GM12878 (cell line): ENCODE measurements at regions not wholly inside any gene's neighbourhood (a gene's known extent, or its start where the extent isn't known, plus 50 kb on each side); places are given as distances from the start of the nearest gene placed in this dataset.

ENCODE experiments used
- ATAC-seq: fragments of 200-7000 bp; cut with Tn5 transposase; 3 replicates; pipeline ENCODE4 v1.9.1; 2020; ENCODE audit warnings: mild to moderate bottlenecking, moderate library complexity
- BruUV-seq: library from RNA; stranded (reverse); fragments of 400-500 nt; replicated peaks from 2 replicates; lab custom pipeline; 2021; lab: Mats Ljungman, UMichigan
- CTCF ChIA-PET: fragments of 300-600 bp; sonication (Branson Sonifier 250); formaldehyde crosslinking; extraction: SDS; loops from one replicate; lab custom pipeline; 2021; ENCODE audit warnings: inconsistent platforms; lab: Yijun Ruan, JAX
- POLR2A ChIA-PET: fragments of 350-600 bp; formaldehyde crosslinking; extraction: SDS; loops from one replicate; lab custom pipeline; 2021; ENCODE audit warnings: inconsistent platforms; lab: Charles Lee
- RAD21 ChIA-PET: fragments of 300-600 bp; sonication (Branson Sonifier 250); formaldehyde crosslinking; loops from one replicate; lab custom pipeline; 2023; ENCODE audit warnings: antibody characterized with exemption; ENCODE audit not compliant: unreplicated experiment; lab: Charles Lee
- SMC1A ChIA-PET: fragments of 300-600 bp; sonication (Branson Sonifier 250); formaldehyde crosslinking; loops from one replicate; lab custom pipeline; 2023; ENCODE audit not compliant: unreplicated experiment, uncharacterized antibody; lab: Charles Lee
- DNase-seq: peaks from one replicate; pipeline ENCODE4 v3.0.0-alpha.2; 2011; ENCODE audit warnings: low read depth, low spot score
- FAIRE-seq: peaks from 3 replicates; lab custom pipeline; 2011; peaks lifted over from hg19 to GRCh38; lab: Jason Lieb, UNC
- H2AFZ ChIP-seq: 2 replicates; pipeline ENCODE4 v1.6.0; 2011; ENCODE audit warnings: low read depth, low read length, control low read depth; ENCODE audit not compliant: control insufficient read depth
- H3K27ac ChIP-seq: 2 replicates; pipeline ENCODE4 v1.5.1; 2011; ENCODE audit warnings: control low read depth; ENCODE audit not compliant: control insufficient read depth, insufficient read depth
- H3K27me3 ChIP-seq, 2 experiments: replicated peaks in 1 of 2; 2 replicates each; pipeline versions ENCODE4 v1.6.0 to v1.6.1; 2011; ENCODE audit warnings: low read length in 1 of 2; ENCODE audit not compliant: control insufficient read depth in 2 of 2, insufficient read depth in 2 of 2
- H3K36me3 ChIP-seq, 2 experiments: 2 replicates each; pipeline ENCODE4 v1.5.1; 2011; ENCODE audit warnings: low read length in 1 of 2; ENCODE audit not compliant: control insufficient read depth in 2 of 2, insufficient read depth in 2 of 2
- H3K4me1 ChIP-seq: 2 replicates; pipeline ENCODE4 v1.6.1; 2011; ENCODE audit warnings: mild to moderate bottlenecking, low read length, moderate library complexity, mixed read lengths; ENCODE audit not compliant: control insufficient read depth, insufficient read depth
- H3K4me2 ChIP-seq: 2 replicates; pipeline ENCODE4 v1.6.0; 2011; ENCODE audit warnings: control low read depth; ENCODE audit not compliant: control insufficient read depth, insufficient read depth
- H3K4me3 ChIP-seq: fragments of 200-600 bp; sonication (generic); 2 replicates; pipeline ENCODE4 v1.5.1; 2016
- H3K79me2 ChIP-seq: 2 replicates; pipeline ENCODE4 v1.6.0; 2011; ENCODE audit warnings: low read length; ENCODE audit not compliant: control insufficient read depth, insufficient read depth
- H3K9ac ChIP-seq: 2 replicates; pipeline ENCODE4 v1.8.0; 2011; ENCODE audit warnings: low read length, control low read depth, mixed read lengths; ENCODE audit not compliant: control insufficient read depth, insufficient read depth
- H3K9me3 ChIP-seq: replicated peaks from 3 replicates; pipeline ENCODE4 v1.5.1; 2011; ENCODE audit warnings: mild to moderate bottlenecking, low read length; ENCODE audit not compliant: control insufficient read depth, insufficient read depth
- H4K20me1 ChIP-seq: 2 replicates; pipeline ENCODE4 v1.6.0; 2011; ENCODE audit not compliant: control insufficient read depth, insufficient read depth
- BHLHE40 ChIP-seq, 2 experiments: fragments of 450-650 bp in 1 of 2; IDR thresholded peaks; 2 replicates each; pipeline ENCODE4 v1.6.1; 2011 to 2017; ENCODE audit warnings: low read depth in 2 of 2, borderline replicate concordance in 1 of 2, improper control_type of control experiment in 1 of 2, low read length in 1 of 2, mild to moderate bottlenecking in 1 of 2
- ETV6 ChIP-seq, 2 experiments: fragments of 450-650 bp in 1 of 2; IDR thresholded peaks in 1 of 2; conservative IDR thresholded peaks in 1 of 2; 2 replicates each; pipeline ENCODE4 v1.6.1; 2014; ENCODE audit warnings: antibody characterized with exemption in 1 of 2, borderline replicate concordance in 1 of 2, low read depth in 1 of 2, mild to moderate bottlenecking in 1 of 2, moderate library complexity in 1 of 2
- MEF2B ChIP-seq: fragments of 450-650 bp; IDR thresholded peaks from 2 replicates; pipeline ENCODE4 v1.6.1; 2018; ENCODE audit warnings: mild to moderate bottlenecking, moderate library complexity; ENCODE audit not compliant: partially characterized antibody, poor library complexity, severe bottlenecking
- TBL1XR1 ChIP-seq: IDR thresholded peaks from 2 replicates; pipeline ENCODE4 v1.6.1; 2012; ENCODE audit warnings: low read depth, low read length, improper control_type of control experiment
- ZNF622 ChIP-seq: fragments of 450-650 bp; IDR thresholded peaks from 2 replicates; pipeline ENCODE4 v1.6.1; 2017; ENCODE audit warnings: mild to moderate bottlenecking, inconsistent platforms
- WGBS: methylation state at CpG from one replicate; pipeline ENCODE4 v1.1.6; 2016; ENCODE audit warnings: low lambda C conversion rate; ENCODE audit not compliant: insufficient replicate concordance, insufficient coverage; ENCODE audit errors: missing lambda C conversion rate; 5-methylcytosine and 5-hydroxymethylcytosine counted together
- in situ Hi-C: fragments of 300-500 bp; cut with MboI; formaldehyde crosslinking; loops from 9 replicates; pipeline ENCODE4 v1.14.3; 2018; ENCODE audit warnings: mixed read lengths
- intact Hi-C: fragments of 100-400 bp; cut with micrococcal nuclease; formaldehyde crosslinking; loops from one replicate; pipeline ENCODE4 v1.14.2; 2022; ENCODE audit not compliant: unreplicated experiment
- TF ChIP-seq, protein P1 (sequence below): fragments of 450-650 bp; IDR thresholded peaks from 2 replicates; pipeline ENCODE4 v1.6.1; 2017; ENCODE audit warnings: low read depth, mild to moderate bottlenecking, moderate library complexity

DNA sequence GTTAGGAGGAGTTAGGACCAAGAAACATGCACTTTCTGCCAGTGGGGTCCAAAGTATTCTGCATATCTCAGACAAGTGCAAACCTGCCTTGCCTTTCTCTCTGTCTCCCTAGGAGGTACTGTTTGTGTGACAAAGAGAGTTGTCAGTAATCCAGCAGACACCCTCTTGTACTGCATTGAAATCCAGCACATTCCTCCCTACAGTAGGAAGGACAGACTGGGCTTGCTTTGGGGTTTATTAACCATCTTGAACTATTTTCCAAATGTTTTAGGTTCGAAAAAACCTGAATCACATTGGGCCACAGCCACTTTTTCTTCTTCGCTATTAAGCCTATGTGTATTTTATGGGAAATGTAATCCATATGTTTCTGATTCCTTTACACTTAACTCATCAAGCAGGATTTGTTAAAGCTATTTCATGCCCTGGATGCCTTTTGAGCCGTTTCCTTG lies 204.2 kb upstream of the KCNJ16 start:
- H3K9me3 ChIP-seq: no peaks in the 10 kb centered on the region
- H3K27me3 ChIP-seq: no peaks in the 10 kb centered on the region
- intact Hi-C loops: no loop called here
- H3K4me2 ChIP-seq: no peak overlapping the region
- ChIA-PET POLR2A (no interaction called here), CTCF (interaction anchor here (1.4 kb wide), 1 partner anchor 10 kb away, joined by 4 read pairs; no protein-coding TSS in a partner anchor), SMC1A (no interaction called here), RAD21 (no interaction called here)
- H3K4me1 ChIP-seq: peaks cover 11% of the 10 kb centered on the region
- FAIRE-seq (no peak), DNase-seq (no peak), ATAC-seq (no peak)
- H3K4me3 ChIP-seq: no peak overlapping the region
- H4K20me1 ChIP-seq: no peaks in the 10 kb centered on the region
- WGBS: 0% methylated on average over 3 of the region's 3 CpGs
- TF ChIP-seq ZNF622 (no peak), ETV6 (conservative IDR thresholded peaks at IDR 0.05 in 1 of 2, IDR thresholded peaks at IDR 0.05 in 1 of 2; ENCODE audit: borderline replicate concordance in 1 of 2, low read depth in 1 of 2) (no peak), BHLHE40 (IDR thresholded peaks at IDR 0.05; ENCODE audit: borderline replicate concordance in 1 of 2, low read depth in 2 of 2, low read length in 1 of 2) (no peak), MEF2B (no peak), TBL1XR1 (no peak)
- TF ChIP-seq, protein P1, sequence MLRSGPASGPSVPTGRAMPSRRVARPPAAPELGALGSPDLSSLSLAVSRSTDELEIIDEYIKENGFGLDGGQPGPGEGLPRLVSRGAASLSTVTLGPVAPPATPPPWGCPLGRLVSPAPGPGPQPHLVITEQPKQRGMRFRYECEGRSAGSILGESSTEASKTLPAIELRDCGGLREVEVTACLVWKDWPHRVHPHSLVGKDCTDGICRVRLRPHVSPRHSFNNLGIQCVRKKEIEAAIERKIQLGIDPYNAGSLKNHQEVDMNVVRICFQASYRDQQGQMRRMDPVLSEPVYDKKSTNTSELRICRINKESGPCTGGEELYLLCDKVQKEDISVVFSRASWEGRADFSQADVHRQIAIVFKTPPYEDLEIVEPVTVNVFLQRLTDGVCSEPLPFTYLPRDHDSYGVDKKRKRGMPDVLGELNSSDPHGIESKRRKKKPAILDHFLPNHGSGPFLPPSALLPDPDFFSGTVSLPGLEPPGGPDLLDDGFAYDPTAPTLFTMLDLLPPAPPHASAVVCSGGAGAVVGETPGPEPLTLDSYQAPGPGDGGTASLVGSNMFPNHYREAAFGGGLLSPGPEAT: no peak
- H3K79me2 ChIP-seq: no peaks in the 10 kb centered on the region
- no peak overlapping the region for H2AFZ ChIP-seq
- no peak overlapping the region for H3K27ac ChIP-seq
- in situ Hi-C loops: no loop called here
- BruUV-seq: no TSS peak
- H3K9ac ChIP-seq: no peak overlapping the region
- no peaks in the 10 kb centered on the region for H3K36me3 ChIP-seq
